T1000 (cell line): ENCODE measurements at regions not wholly inside any gene's neighbourhood (a gene's known extent, or its start where the extent isn't known, plus 50 kb on each side); places are given as distances from the start of the nearest gene placed in this dataset.
"Not testable (repeated sequence)": the region's sequence is repeated elsewhere in the genome, so short reads cannot be mapped to it uniquely, and the experiment has no call there.

Experiments used
- DNase-seq: peaks from one replicate; lab custom pipeline; 2025; ENCODE audit warnings: mixed read lengths; lab: John Stamatoyannopoulos, UW

DNA sequence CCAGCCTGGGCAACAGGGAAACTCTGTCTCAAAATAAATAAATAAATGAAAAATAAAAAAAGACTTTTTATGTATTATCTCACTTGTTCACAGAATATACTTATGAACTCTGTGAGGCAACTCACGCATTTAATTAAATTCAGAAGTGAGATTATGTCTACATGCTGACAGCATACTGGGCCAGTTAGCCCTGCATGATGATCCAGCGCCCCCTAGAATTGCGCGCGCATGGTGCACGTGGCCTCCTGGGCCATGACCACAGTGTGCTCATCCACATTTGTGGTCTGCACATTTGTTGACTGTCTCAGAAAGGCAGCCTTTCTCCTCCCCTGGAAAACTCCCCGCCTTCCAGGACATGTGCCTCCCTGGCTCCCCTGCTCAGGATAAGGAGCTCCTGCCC is 64.8 kb upstream of the METTL9 start:
- not testable (repeated sequence) for DNase-seq

- not testable (repeated sequence) for DNase-seq
These were observed 64.2 kb upstream of the METTL9 start for GRCh38 chr16:21535201-21535600.

GRCh38 chr16:21536740-21537139 is 62.6 kb upstream of the METTL9 start:
- not testable (repeated sequence) for DNase-seq

- not testable (repeated sequence) for DNase-seq
These were observed 61.8 kb upstream of the METTL9 start for GRCh38 chr16:21537598-21537997.

DNA sequence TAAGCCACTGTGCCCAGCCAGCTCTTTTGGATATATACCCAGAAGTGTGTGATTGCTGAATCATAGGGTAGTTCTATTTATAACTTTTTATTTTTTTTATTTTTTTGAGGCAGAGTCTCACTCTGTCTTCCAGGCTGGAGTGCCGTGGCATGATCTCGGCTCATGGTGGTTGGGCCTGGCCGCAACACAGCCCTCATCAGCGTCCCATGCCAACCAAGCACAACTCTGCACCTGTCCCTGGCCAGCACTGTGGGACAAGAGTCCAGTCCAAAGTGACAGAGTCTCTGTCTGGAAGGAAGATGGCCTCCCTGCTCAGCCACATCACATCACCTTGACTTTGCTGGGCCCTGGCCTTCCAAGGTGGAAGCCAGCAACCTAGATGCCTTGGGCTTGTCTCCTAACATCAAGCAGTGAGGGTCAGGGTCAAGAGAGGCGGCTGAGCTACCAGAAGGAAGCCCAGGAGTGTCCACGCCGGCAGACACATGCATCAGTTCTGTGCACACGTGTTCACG is 60.2 kb upstream of the METTL9 start:
- DNase-seq, result not testable (repeated sequence)

GRCh38 chr16:21540770-21541433 is 58.5 kb upstream of the METTL9 start:
- DNase-seq, result not testable (repeated sequence)

- not testable (repeated sequence) for DNase-seq
These were observed 57.7 kb upstream of the METTL9 start for GRCh38 chr16:21541611-21542051.

DNA sequence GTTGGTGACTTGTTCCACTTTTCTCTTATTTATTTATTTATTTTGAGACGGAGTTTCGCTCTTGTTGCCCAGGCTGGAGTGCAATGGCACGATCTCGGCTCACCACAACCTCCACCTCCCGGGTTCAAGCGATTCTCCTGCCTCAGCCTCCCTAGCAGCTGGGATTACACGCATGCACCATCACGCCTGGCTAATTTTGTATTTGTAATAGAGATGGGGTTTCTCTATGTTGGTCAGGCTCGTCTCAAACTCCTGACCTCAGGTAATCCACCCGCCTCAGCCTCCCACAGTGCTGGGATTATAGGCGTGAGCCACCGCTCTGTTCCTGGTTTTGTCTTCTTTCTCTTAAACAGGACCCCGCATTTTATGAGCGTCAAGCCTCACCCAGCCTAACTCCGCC is 57.3 kb upstream of the METTL9 start:
- not testable (repeated sequence) for DNase-seq

DNA sequence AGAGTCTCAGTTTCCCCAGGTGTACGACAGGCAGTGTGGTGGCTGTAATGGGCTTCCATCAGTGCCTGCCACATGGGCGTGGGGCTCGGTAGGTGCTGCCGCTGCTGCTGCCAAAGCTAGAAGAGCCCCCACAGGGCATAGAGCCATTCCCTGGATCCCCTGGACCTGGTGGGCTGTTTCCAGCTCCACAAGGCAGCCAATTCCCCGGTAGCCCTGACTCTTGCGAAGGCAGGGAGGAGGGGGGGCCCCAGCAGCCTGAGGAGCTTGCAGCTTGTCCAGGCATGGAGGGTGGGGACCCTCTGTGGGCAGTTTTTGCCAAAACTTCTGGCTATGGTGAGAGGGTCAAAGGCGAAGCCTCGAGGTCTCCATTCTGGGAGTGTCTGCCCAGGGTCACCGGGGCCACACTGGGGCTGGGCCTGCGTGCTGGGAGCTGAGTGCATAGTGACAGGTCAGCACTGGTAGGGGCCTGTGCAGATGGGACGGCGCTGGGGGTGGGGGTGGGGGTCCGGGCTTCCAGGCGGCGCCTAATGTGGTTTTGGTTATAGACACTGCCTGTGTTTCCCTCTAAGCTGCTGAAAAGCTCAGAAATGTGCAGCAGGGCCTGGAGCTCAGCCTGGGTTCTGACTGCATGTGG is 56.8 kb upstream of the METTL9 start:
- DNase-seq, result not testable (repeated sequence)

DNA sequence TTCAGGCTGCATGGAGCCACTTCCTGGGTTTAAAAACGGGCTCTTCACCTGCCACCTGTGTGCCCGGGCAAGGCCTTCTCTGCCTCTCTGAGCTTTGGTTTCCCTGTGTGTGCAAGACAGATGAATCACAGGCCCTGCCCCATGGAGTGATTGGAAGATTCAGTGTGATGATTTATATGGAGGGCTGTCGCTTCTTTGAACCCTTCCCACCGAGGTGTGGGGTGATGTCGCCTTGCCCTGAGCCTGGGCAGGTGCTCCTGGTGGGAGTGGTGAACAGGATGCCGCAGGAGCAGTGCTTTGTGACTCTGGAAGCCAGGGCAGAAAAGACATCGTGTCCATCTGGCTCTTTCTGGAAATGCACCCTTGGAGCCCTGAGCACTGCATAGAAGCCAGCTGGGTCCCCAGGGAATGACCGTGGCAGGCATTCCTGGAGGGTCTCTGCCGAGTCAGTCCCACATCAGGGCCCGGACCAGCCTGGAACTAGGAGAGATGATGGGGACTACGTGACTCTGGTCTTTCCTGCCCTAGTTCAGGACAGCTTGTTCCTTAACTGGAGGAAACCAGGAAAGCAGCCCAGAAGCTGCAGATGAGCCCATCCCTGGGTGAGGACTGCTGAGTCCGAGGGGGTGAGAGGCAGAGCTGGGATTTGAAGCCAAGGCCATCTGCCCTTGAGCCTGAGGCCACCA is 56.1 kb upstream of the METTL9 start:
- DNase-seq, result not testable (repeated sequence)

GRCh38 chr16:21545664-21546326 is 53.6 kb upstream of the METTL9 start:
- not testable (repeated sequence) for DNase-seq

- DNase-seq, result not testable (repeated sequence)
These were observed 50.0 kb upstream of the METTL9 start for GRCh38 chr16:21549396-21549795.
